ENCODE measurements at regions not wholly inside any gene's neighbourhood (a gene's known extent, or its start where the extent isn't known, plus 50 kb on each side); places are given as distances from the start of the nearest gene placed in this dataset.

- Histone ChIP-seq H3K36me3 (no peaks in the 10 kb centered on the region), H3K27me3 (no peaks in the 10 kb centered on the region), H3K27ac (no peak overlapping the region), H3K9me3 (peaks cover 0 to 5% (median 0%) of the 10 kb centered on the region in 4 donors), H3K4me3 (no peak overlapping the region), H3K4me1 (no peaks in the 10 kb centered on the region)
- intact Hi-C loops (cut with DNase I), result no loop called here
- TF ChIP-seq EP300 (IDR thresholded peaks at IDR 0.05) (no peak), POLR2AphosphoS5 (IDR thresholded peaks at IDR 0.05) (no peak), CTCF (IDR thresholded peaks at IDR 0.05) (no peak), POLR2A (IDR thresholded peaks at IDR 0.05) (no peak)
- no peak for DNase-seq
- 53 to 69% methylated on average over 1 of the region's 1 CpG for WGBS, 2 donors
Observed at GRCh38 chr12:78584695-78585094, 279.9 kb upstream of the SYT1 start.

GRCh38 chr12:78585132-78585531 lies 279.4 kb upstream of the SYT1 start:
- 94 to 96% methylated on average over 2 of the region's 2 CpGs for WGBS, 2 donors
- intact Hi-C loops (cut with DNase I), result no loop called here

GRCh38 chr12:78586790-78587189 lies 277.8 kb upstream of the SYT1 start:
- Histone ChIP-seq H3K36me3 (no peaks in the 10 kb centered on the region), H3K27ac (no peak overlapping the region), H3K4me3 (no peak overlapping the region), H3K9me3 (peaks cover 0 to 5% (median 0%) of the 10 kb centered on the region in 4 donors), H3K27me3 (no peaks in the 10 kb centered on the region), H3K4me1 (no peaks in the 10 kb centered on the region)
- intact Hi-C loops (cut with DNase I), result no loop called here
- TF ChIP-seq CTCF (IDR thresholded peaks at IDR 0.05), result no peak
- TF ChIP-seq EP300 (IDR thresholded peaks at IDR 0.05), result no peak
- no peak for TF ChIP-seq POLR2A (IDR thresholded peaks at IDR 0.05)
- no peak for TF ChIP-seq POLR2AphosphoS5 (IDR thresholded peaks at IDR 0.05)
- DNase-seq, result no peak
- WGBS, 2 donors, result 88 to 91% methylated on average over 1 of the region's 1 CpG

More at GRCh38 chr12:78585132-78585531, 279.4 kb upstream of the SYT1 start:
- H3K27me3 ChIP-seq, result no peaks in the 10 kb centered on the region
- no peak for TF ChIP-seq POLR2A (IDR thresholded peaks at IDR 0.05)
- no peak for TF ChIP-seq CTCF (IDR thresholded peaks at IDR 0.05)
- TF ChIP-seq POLR2AphosphoS5 (IDR thresholded peaks at IDR 0.05), result no peak
- no peak for TF ChIP-seq EP300 (IDR thresholded peaks at IDR 0.05)
- no peak overlapping the region for H3K27ac ChIP-seq
- H3K9me3 ChIP-seq, result peaks cover 0 to 5% (median 0%) of the 10 kb centered on the region in 4 donors
- H3K4me1 ChIP-seq, result no peaks in the 10 kb centered on the region
- DNase-seq, result no peak
- H3K36me3 ChIP-seq, result no peaks in the 10 kb centered on the region
- H3K4me3 ChIP-seq, result no peak overlapping the region

- intact Hi-C loops (cut with DNase I), result no loop called here
- H3K4me3 ChIP-seq, result no peak overlapping the region
- no peaks in the 10 kb centered on the region for H3K27me3 ChIP-seq
- H3K4me1 ChIP-seq, result no peaks in the 10 kb centered on the region
- TF ChIP-seq POLR2AphosphoS5 (IDR thresholded peaks at IDR 0.05) (no peak), POLR2A (IDR thresholded peaks at IDR 0.05) (no peak), EP300 (IDR thresholded peaks at IDR 0.05) (no peak), CTCF (IDR thresholded peaks at IDR 0.05) (no peak)
- peaks cover 2 to 10% (median 4%) of the 10 kb centered on the region in 4 donors for H3K9me3 ChIP-seq
- DNase-seq, result no peak
- H3K36me3 ChIP-seq, result no peaks in the 10 kb centered on the region
- WGBS, 2 donors, result 60 to 68% methylated on average over 3 of the region's 3 CpGs
- H3K27ac ChIP-seq, result no peak overlapping the region
Observed at GRCh38 chr12:78599366-78599765, 265.2 kb upstream of the SYT1 start.

- Histone ChIP-seq H3K27ac (no peak overlapping the region), H3K4me3 (no peak overlapping the region), H3K27me3 (no peaks in the 10 kb centered on the region), H3K36me3 (no peaks in the 10 kb centered on the region), H3K4me1 (no peaks in the 10 kb centered on the region), H3K9me3 (peaks cover 3 to 11% (median 6%) of the 10 kb centered on the region in 4 donors)
- intact Hi-C loops (cut with DNase I), result no loop called here
- no peak for TF ChIP-seq POLR2AphosphoS5 (IDR thresholded peaks at IDR 0.05)
- TF ChIP-seq EP300 (IDR thresholded peaks at IDR 0.05), result no peak
- no peak for TF ChIP-seq CTCF (IDR thresholded peaks at IDR 0.05)
- no peak for TF ChIP-seq POLR2A (IDR thresholded peaks at IDR 0.05)
- DNase-seq, result no peak
- WGBS, 2 donors, result 96 to 97% methylated on average over 1 of the region's 1 CpG
Observed at GRCh38 chr12:78600541-78600940, 264.0 kb upstream of the SYT1 start.
